KMS-11 (cell line): ENCODE measurements at regions not wholly inside any gene's neighbourhood (a gene's known extent, or its start where the extent isn't known, plus 50 kb on each side); places are given as distances from the start of the nearest gene placed in this dataset.

Experiments used
- H2AFZ ChIP-seq: fragments of 200-600 bp; sonication (generic); 2 replicates; pipeline ENCODE4 v1.6.1; 2016; ENCODE audit warnings: antibody characterized with exemption, mixed run types, low read depth
- H3K27ac ChIP-seq: fragments of 200-600 bp; sonication (generic); 2 replicates; pipeline ENCODE4 v1.6.1; 2016; ENCODE audit warnings: mild to moderate bottlenecking, mixed run types
- H3K27me3 ChIP-seq: fragments of 200-600 bp; sonication (generic); 2 replicates; pipeline ENCODE4 v1.6.1; 2017; ENCODE audit warnings: mild to moderate bottlenecking, low read depth, mixed run types, moderate library complexity; ENCODE audit not compliant: insufficient read depth
- H3K36me3 ChIP-seq: fragments of 200-600 bp; sonication (generic); 2 replicates; pipeline ENCODE4 v1.6.1; 2017; ENCODE audit warnings: mild to moderate bottlenecking, mixed run types; ENCODE audit not compliant: insufficient read depth
- H3K4me1 ChIP-seq: fragments of 200-600 bp; sonication (generic); 2 replicates; pipeline ENCODE4 v1.6.1; 2016; ENCODE audit warnings: mild to moderate bottlenecking, low read depth, mixed run types; ENCODE audit not compliant: poor library complexity, severe bottlenecking
- H3K4me2 ChIP-seq: fragments of 200-600 bp; sonication (generic); 2 replicates; pipeline ENCODE4 v1.7.0; 2016; ENCODE audit warnings: mild to moderate bottlenecking, mixed run types
- H3K4me3 ChIP-seq: fragments of 200-600 bp; sonication (generic); IDR thresholded peaks from 2 replicates; pipeline ENCODE4 v1.6.1; 2017; ENCODE audit warnings: low read depth, low read length, mixed read lengths; ENCODE audit not compliant: insufficient read depth
- H3K79me2 ChIP-seq: fragments of 200-600 bp; sonication (generic); 2 replicates; pipeline ENCODE4 v1.6.1; 2016; ENCODE audit warnings: low read depth, mixed run types; ENCODE audit not compliant: insufficient read depth
- H3K9ac ChIP-seq: fragments of 200-600 bp; sonication (generic); 2 replicates; pipeline ENCODE4 v1.6.1; 2016; ENCODE audit warnings: mild to moderate bottlenecking, mixed run types
- H4K20me1 ChIP-seq: fragments of 200-600 bp; sonication (generic); 2 replicates; pipeline ENCODE4 v1.6.1; 2016; ENCODE audit warnings: mild to moderate bottlenecking, mixed run types; ENCODE audit not compliant: insufficient read depth
- TF ChIP-seq, protein P1 (sequence below): fragments of 200-600 bp; sonication (generic); conservative IDR thresholded peaks from 2 replicates; pipeline ENCODE4 v1.6.1; 2017; ENCODE audit warnings: low read depth, mild to moderate bottlenecking, antibody characterized with exemption, low read length, moderate library complexity, mixed read lengths

DNA sequence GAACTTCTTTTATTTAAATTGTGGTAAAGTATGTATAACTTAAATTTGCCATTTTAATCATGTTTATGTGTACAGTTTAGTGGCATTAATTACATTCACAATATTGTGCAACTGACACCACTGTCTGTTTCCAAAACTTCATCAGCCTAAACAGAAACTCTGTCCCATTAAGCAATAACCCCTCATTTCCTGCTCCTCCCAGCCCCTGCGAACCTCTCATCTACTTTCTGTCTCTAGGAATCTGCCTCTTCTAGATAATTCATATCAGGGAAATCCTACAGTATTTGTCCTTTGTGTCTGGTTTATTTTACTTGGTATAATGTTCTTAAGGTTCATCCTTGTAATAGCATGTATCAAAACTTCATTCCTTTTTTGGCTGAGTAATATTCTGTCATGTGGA is 75.1 kb downstream of the BOLA3 start:
- H3K9ac ChIP-seq: no peak overlapping the region

DNA sequence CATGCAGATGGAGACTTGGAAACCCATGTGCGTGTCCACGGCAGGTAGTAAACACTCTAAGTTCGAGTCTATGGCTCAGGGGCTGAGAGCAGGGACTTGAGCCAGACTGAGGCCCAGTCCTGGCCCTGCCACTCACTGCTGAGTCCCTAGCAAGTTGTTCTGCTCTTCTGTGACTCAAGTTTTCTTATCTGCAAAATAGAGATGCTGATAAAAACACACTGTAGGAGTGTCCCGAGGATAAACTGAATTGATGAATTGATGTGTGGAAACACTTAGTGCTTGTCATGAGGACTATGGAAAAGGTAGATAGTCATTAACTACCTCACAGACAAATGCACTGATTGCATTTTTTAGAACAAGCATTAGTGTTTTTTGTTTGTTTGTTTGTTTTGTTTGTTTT is 73.2 kb downstream of the BOLA3 start:
- Histone ChIP-seq H3K9ac (no peak overlapping the region), H3K4me3 (no peak overlapping the region), H3K27ac (no peak overlapping the region), H3K36me3 (no peaks in the 10 kb centered on the region), H3K79me2 (no peaks in the 10 kb centered on the region), H4K20me1 (no peaks in the 10 kb centered on the region), H3K4me1 (no peaks in the 10 kb centered on the region), H2AFZ (no peak overlapping the region), H3K4me2 (no peak overlapping the region), H3K27me3 (no peaks in the 10 kb centered on the region)
- TF ChIP-seq, protein P1, sequence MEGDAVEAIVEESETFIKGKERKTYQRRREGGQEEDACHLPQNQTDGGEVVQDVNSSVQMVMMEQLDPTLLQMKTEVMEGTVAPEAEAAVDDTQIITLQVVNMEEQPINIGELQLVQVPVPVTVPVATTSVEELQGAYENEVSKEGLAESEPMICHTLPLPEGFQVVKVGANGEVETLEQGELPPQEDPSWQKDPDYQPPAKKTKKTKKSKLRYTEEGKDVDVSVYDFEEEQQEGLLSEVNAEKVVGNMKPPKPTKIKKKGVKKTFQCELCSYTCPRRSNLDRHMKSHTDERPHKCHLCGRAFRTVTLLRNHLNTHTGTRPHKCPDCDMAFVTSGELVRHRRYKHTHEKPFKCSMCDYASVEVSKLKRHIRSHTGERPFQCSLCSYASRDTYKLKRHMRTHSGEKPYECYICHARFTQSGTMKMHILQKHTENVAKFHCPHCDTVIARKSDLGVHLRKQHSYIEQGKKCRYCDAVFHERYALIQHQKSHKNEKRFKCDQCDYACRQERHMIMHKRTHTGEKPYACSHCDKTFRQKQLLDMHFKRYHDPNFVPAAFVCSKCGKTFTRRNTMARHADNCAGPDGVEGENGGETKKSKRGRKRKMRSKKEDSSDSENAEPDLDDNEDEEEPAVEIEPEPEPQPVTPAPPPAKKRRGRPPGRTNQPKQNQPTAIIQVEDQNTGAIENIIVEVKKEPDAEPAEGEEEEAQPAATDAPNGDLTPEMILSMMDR: no peak

More for the DNA sequence above, 75.1 kb downstream of the BOLA3 start:
- Histone ChIP-seq H4K20me1 (no peaks in the 10 kb centered on the region), H3K4me3 (no peak overlapping the region), H3K27me3 (no peaks in the 10 kb centered on the region), H3K27ac (no peak overlapping the region), H2AFZ (no peak overlapping the region), H3K79me2 (no peaks in the 10 kb centered on the region), H3K4me2 (no peak overlapping the region), H3K4me1 (no peaks in the 10 kb centered on the region), H3K36me3 (no peaks in the 10 kb centered on the region)
- TF ChIP-seq, protein P1: no peak

DNA sequence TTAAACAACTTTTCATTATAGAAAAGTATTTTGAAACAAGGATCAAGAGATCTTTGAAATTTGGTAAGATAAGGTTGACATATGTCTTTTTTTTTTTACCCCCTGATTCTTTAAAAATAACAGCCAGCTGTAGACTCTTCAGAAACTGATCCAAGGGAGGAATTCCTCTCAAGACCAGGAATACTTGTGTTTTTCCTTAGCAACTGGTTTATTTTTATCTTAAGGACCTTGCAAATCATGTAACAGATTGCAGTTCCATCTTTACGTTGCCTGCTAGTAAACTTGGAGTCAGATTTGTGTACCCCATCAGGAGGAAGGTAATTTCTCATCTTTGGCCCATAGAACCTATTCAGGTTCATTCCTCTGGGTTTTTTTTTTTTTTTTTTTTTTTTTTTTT is 71.6 kb downstream of the BOLA3 start:
- Histone ChIP-seq H3K27me3 (no peaks in the 10 kb centered on the region), H3K4me3 (no peak overlapping the region), H3K4me1 (no peaks in the 10 kb centered on the region), H3K27ac (no peak overlapping the region), H2AFZ (no peak overlapping the region), H3K36me3 (no peaks in the 10 kb centered on the region), H3K4me2 (no peak overlapping the region), H3K79me2 (no peaks in the 10 kb centered on the region), H4K20me1 (no peaks in the 10 kb centered on the region), H3K9ac (no peak overlapping the region)
- TF ChIP-seq, protein P1: no peak

DNA sequence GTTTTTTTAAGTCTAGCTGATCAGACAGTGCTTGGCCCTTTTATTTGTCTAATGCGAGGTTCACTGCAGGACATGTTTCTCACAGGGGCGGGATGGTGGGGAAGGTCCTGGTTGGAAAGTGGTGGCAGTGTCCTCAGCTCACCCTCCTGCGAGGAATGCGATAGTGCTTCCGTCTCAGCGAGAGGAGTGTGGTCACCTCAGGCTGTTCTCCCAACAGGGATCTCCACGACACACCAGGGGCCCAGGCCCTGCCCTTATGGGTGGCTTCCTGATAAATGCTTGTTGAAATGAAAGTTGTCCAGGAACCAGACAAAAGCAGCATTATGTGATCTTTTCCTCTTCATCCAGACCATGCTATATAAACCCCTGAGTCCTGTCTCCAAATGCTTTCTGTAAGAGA is 70.1 kb downstream of the BOLA3 start:
- Histone ChIP-seq H3K4me3 (no peak overlapping the region), H3K27ac (no peak overlapping the region), H3K27me3 (no peaks in the 10 kb centered on the region), H3K4me2 (no peak overlapping the region), H3K4me1 (no peaks in the 10 kb centered on the region), H2AFZ (no peak overlapping the region), H3K79me2 (no peaks in the 10 kb centered on the region), H4K20me1 (no peaks in the 10 kb centered on the region), H3K36me3 (no peaks in the 10 kb centered on the region), H3K9ac (no peak overlapping the region)
- TF ChIP-seq, protein P1: no peak
